ENCODE measurements at regions not wholly inside any gene's neighbourhood (a gene's known extent, or its start where the extent isn't known, plus 50 kb on each side); places are given as distances from the start of the nearest gene placed in this dataset.

- TF ChIP-seq USF2 (CRISPR knock-in tag; IDR thresholded peaks at IDR 0.05) (no peak), ZNF407 (IDR thresholded peaks at IDR 0.05; ENCODE audit: low read depth) (no peak), XRCC5 (IDR thresholded peaks at IDR 0.05; ENCODE audit: low read depth, low read length) (no peak), MXI1 (IDR thresholded peaks at IDR 0.05; ENCODE audit: low read depth, low read length) (no peak), POLR2A (conservative IDR thresholded peaks at IDR 0.05) (no peak), CHD1 (IDR thresholded peaks at IDR 0.05; ENCODE audit: low read length) (no peak), CTCF (IDR thresholded peaks at IDR 0.05 in 2 of 3, conservative IDR thresholded peaks at IDR 0.05 in 1 of 3; ENCODE audit: insufficient read depth in 2 of 3, low read depth in 1 of 3, low read length in 3 of 3) (no peak)
Measured at GRCh38 chr17:6325051-6325450, 109.9 kb downstream of the AIPL1 start.

Measured in K562 (cell line).